ENCODE measurements at regions not wholly inside any gene's neighbourhood (a gene's known extent, or its start where the extent isn't known, plus 50 kb on each side); places are given as distances from the start of the nearest gene placed in this dataset.

- TF ChIP-seq, protein P1, sequence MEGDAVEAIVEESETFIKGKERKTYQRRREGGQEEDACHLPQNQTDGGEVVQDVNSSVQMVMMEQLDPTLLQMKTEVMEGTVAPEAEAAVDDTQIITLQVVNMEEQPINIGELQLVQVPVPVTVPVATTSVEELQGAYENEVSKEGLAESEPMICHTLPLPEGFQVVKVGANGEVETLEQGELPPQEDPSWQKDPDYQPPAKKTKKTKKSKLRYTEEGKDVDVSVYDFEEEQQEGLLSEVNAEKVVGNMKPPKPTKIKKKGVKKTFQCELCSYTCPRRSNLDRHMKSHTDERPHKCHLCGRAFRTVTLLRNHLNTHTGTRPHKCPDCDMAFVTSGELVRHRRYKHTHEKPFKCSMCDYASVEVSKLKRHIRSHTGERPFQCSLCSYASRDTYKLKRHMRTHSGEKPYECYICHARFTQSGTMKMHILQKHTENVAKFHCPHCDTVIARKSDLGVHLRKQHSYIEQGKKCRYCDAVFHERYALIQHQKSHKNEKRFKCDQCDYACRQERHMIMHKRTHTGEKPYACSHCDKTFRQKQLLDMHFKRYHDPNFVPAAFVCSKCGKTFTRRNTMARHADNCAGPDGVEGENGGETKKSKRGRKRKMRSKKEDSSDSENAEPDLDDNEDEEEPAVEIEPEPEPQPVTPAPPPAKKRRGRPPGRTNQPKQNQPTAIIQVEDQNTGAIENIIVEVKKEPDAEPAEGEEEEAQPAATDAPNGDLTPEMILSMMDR (IDR thresholded peaks at IDR 0.05 in 2 of 3, conservative IDR thresholded peaks at IDR 0.05 in 1 of 3; ENCODE audit: borderline replicate concordance in 1 of 3, insufficient read depth in 1 of 3, low read depth in 2 of 3, low read length in 2 of 3): no peak
- TF ChIP-seq POLR2AphosphoS5 (IDR thresholded peaks at IDR 0.05; ENCODE audit: low read depth, low read length) (no peak), YY1 (IDR thresholded peaks at IDR 0.05; ENCODE audit: extremely low read depth, insufficient replicate concordance, low read depth, low read length) (no peak)
Measured at GRCh38 chr3:127495821-127496655, 94.5 kb downstream of the TPRA1 start.

Measured in HCT116 (cell line).